GM23338 (cell line): ENCODE measurements at regions not wholly inside any gene's neighbourhood (a gene's known extent, or its start where the extent isn't known, plus 50 kb on each side); places are given as distances from the start of the nearest gene placed in this dataset.

Experiments
- ATAC-seq: fragments of 200-7000 bp; cut with Tn5 transposase; 3 replicates; pipeline ENCODE4 v1.9.1; 2020
- DNase-seq: peaks from one replicate; pipeline ENCODE4 v3.0.0-alpha.2; 2015; ENCODE audit warnings: low spot score
- H2AFZ ChIP-seq: fragments of 200-600 bp; sonication (generic); 2 replicates; pipeline ENCODE4 v1.8.0; 2016; ENCODE audit warnings: antibody characterized with exemption, mild to moderate bottlenecking, moderate library complexity
- H3F3A ChIP-seq: fragments of 200-600 bp; sonication (generic); replicated peaks from 2 replicates; pipeline ENCODE4 v1.8.0; 2017; ENCODE audit warnings: antibody characterized with exemption, mixed run types, low read depth
- H3K27ac ChIP-seq: fragments of 200-600 bp; sonication (generic); 2 replicates; pipeline ENCODE4 v1.6.1; 2016; ENCODE audit warnings: low read depth
- H3K27me3 ChIP-seq: fragments of 200-600 bp; sonication (generic); 2 replicates; pipeline ENCODE4 v1.8.0; 2016; ENCODE audit warnings: mild to moderate bottlenecking, mixed run types, moderate library complexity; ENCODE audit not compliant: insufficient read depth
- H3K36me3 ChIP-seq: fragments of 200-600 bp; sonication (generic); 2 replicates; pipeline ENCODE4 v1.8.0; 2016; ENCODE audit warnings: mild to moderate bottlenecking; ENCODE audit not compliant: insufficient read depth
- H3K4me1 ChIP-seq: fragments of 200-600 bp; sonication (generic); 2 replicates; pipeline ENCODE4 v1.8.0; 2016; ENCODE audit warnings: mild to moderate bottlenecking, moderate library complexity; ENCODE audit not compliant: insufficient read depth
- H3K4me2 ChIP-seq: fragments of 200-600 bp; sonication (generic); 2 replicates; pipeline ENCODE4 v1.7.1; 2017; ENCODE audit warnings: mixed run types
- H3K4me3 ChIP-seq: fragments of 200-600 bp; sonication (generic); 2 replicates; pipeline ENCODE4 v1.6.1; 2016; ENCODE audit warnings: mixed run types
- H3K79me2 ChIP-seq: fragments of 200-600 bp; sonication (generic); replicated peaks from 2 replicates; pipeline ENCODE4 v1.8.0; 2017; ENCODE audit warnings: mild to moderate bottlenecking; ENCODE audit not compliant: insufficient read depth
- H3K9me2 ChIP-seq: fragments of 200-600 bp; sonication (generic); 2 replicates; pipeline ENCODE4 v1.8.0; 2017; ENCODE audit not compliant: insufficient read depth
- H4K20me1 ChIP-seq: fragments of 200-600 bp; sonication (generic); replicated peaks from 2 replicates; pipeline ENCODE4 v1.8.0; 2017; ENCODE audit warnings: mild to moderate bottlenecking; ENCODE audit not compliant: insufficient read depth
- H3K27ac Mint-ChIP-seq: 2 replicates; pipeline ENCODE4 v1.8.0; 2020; ENCODE audit warnings: inconsistent platforms, mild to moderate bottlenecking, moderate library complexity, mixed read lengths
- H3K27me3 Mint-ChIP-seq: 3 replicates; pipeline ENCODE4 v1.8.0; 2022; ENCODE audit warnings: low read depth, mild to moderate bottlenecking, moderate library complexity, mixed read lengths, inconsistent platforms; ENCODE audit not compliant: insufficient read depth, poor library complexity
- H3K36me3 Mint-ChIP-seq: 3 replicates; pipeline ENCODE4 v1.8.0; 2021; ENCODE audit warnings: low read depth, mild to moderate bottlenecking, inconsistent platforms, moderate library complexity, mixed read lengths
- H3K4me1 Mint-ChIP-seq: 3 replicates; pipeline ENCODE4 v1.8.0; 2020; ENCODE audit warnings: mild to moderate bottlenecking, inconsistent platforms, mixed read lengths
- H3K4me3 Mint-ChIP-seq: 3 replicates; pipeline ENCODE4 v1.8.0; 2021; ENCODE audit warnings: moderate library complexity, mild to moderate bottlenecking, inconsistent platforms, mixed read lengths
- H3K9me3 Mint-ChIP-seq: 3 replicates; pipeline ENCODE4 v1.8.0; 2020; ENCODE audit warnings: moderate library complexity, mild to moderate bottlenecking, inconsistent platforms, mixed read lengths
- CREB1 ChIP-seq: fragments of 250-450 bp; sonication (Bioruptor Pico); IDR thresholded peaks from 2 replicates; pipeline ENCODE4 v1.5.0; 2020; ENCODE audit warnings: low read depth, mild to moderate bottlenecking, moderate library complexity
- EZH2 ChIP-seq: fragments of 200-600 bp; sonication (generic); IDR thresholded peaks from one replicate; pipeline ENCODE4 v1.8.0; 2017; ENCODE audit warnings: antibody characterized with exemption, mild to moderate bottlenecking, low read depth; ENCODE audit not compliant: unreplicated experiment
- EZH2phosphoT487 ChIP-seq: fragments of 200-600 bp; sonication (generic); IDR thresholded peaks from one replicate; pipeline ENCODE4 v1.8.1; 2018; ENCODE audit warnings: antibody characterized with exemption; ENCODE audit not compliant: unreplicated experiment
- NANOG ChIP-seq: IDR thresholded peaks from 2 replicates; pipeline ENCODE4 v1.6.1; 2016; ENCODE audit warnings: antibody characterized with exemption, borderline replicate concordance
- POLR2AphosphoS5 ChIP-seq: IDR thresholded peaks from 2 replicates; pipeline ENCODE4 v1.6.1; 2016; ENCODE audit warnings: antibody characterized with exemption, low read depth
- STAT1 ChIP-seq: IDR thresholded peaks from one replicate; pipeline ENCODE4 v1.6.1; 2016; ENCODE audit warnings: antibody characterized with exemption; ENCODE audit not compliant: unreplicated experiment
- ZNF114 ChIP-seq: fragments of 250-450 bp; sonication (Bioruptor Pico); IDR thresholded peaks from 2 replicates; pipeline ENCODE4 v1.5.0; 2020; ENCODE audit warnings: mild to moderate bottlenecking, moderate library complexity
- TF ChIP-seq, protein P1 (sequence below): IDR thresholded peaks from one replicate; pipeline ENCODE4 v1.6.1; 2018; ENCODE audit warnings: antibody characterized with exemption; ENCODE audit not compliant: unreplicated experiment
- TF ChIP-seq, protein P2 (sequence below): IDR thresholded peaks from 2 replicates; pipeline ENCODE4 v1.6.1; 2016; ENCODE audit warnings: antibody characterized with exemption
- TF ChIP-seq, protein P3 (sequence below): fragments of 250-450 bp; sonication (Bioruptor Pico); IDR thresholded peaks from 2 replicates; pipeline ENCODE4 v1.5.0; 2020; ENCODE audit warnings: mild to moderate bottlenecking, moderate library complexity

DNA sequence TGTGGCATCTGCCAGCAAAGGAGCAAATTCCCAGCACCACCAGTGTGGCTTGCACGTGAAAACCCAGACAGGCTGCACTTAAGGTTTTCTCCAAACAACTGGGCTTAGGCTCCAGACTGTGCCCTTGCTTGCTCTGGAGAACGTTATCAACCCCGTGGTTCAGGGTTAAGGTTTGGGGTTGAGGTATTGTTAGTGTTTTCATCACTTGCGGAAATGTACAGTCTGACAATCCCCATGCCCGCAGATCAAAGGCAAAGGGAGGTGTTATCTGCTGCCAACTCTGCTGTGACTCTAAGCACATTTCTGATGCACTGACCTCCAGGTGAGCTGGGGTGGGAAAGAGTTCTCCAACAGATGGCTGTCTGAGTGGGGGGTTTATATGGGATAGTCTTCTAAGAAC lies 253.5 kb upstream of the NT5C1B start (continued):
- TF ChIP-seq, protein P1, sequence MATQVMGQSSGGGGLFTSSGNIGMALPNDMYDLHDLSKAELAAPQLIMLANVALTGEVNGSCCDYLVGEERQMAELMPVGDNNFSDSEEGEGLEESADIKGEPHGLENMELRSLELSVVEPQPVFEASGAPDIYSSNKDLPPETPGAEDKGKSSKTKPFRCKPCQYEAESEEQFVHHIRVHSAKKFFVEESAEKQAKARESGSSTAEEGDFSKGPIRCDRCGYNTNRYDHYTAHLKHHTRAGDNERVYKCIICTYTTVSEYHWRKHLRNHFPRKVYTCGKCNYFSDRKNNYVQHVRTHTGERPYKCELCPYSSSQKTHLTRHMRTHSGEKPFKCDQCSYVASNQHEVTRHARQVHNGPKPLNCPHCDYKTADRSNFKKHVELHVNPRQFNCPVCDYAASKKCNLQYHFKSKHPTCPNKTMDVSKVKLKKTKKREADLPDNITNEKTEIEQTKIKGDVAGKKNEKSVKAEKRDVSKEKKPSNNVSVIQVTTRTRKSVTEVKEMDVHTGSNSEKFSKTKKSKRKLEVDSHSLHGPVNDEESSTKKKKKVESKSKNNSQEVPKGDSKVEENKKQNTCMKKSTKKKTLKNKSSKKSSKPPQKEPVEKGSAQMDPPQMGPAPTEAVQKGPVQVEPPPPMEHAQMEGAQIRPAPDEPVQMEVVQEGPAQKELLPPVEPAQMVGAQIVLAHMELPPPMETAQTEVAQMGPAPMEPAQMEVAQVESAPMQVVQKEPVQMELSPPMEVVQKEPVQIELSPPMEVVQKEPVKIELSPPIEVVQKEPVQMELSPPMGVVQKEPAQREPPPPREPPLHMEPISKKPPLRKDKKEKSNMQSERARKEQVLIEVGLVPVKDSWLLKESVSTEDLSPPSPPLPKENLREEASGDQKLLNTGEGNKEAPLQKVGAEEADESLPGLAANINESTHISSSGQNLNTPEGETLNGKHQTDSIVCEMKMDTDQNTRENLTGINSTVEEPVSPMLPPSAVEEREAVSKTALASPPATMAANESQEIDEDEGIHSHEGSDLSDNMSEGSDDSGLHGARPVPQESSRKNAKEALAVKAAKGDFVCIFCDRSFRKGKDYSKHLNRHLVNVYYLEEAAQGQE: no peak
- TF ChIP-seq POLR2AphosphoS5: no peak

DNA sequence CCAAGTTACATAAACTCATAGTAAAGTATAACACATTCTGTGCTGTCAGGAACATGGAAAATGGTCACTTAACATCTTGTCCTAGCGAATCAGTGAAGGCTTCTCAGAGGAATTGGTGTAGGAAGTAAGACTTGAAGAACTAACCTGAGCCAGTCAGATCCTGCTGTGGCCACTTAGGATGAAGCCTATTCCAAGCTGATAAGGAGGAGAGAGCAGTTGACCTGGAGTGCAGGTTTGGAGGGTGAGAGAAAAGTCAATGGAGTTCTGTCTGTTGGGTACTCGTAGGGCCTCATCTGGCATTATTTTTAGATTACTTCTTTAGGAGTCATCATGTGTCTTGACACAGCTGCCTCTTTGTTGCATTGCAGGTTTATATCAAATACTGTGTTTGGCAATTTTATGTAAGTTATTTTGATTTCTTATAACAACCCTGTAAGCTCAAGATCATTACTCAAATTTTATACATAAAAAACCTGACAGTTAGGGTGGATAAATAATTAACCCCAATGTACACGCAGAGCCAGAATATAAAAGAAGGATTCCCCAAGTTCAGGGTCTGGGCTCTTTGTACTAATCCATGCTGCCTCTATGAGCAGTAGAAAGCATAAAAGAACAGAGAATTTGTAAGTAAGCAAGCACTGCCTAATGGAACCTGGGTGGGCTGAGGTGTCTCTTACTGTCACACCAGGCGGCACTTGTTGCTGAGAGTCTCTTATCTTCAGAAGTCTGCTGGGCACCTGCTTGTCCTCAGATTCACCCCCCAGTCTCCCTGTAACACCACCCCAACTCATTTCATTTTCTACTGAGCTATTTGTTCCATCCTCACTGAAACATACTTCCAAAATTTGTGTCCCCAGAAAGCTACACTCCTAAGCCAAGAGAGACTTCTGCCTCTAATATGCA lies 252.1 kb upstream of the NT5C1B start:
- no peaks in the 10 kb centered on the region for H3K9me3 Mint-ChIP-seq
- no peak overlapping the region for H2AFZ ChIP-seq
- no peak overlapping the region for H3K4me2 ChIP-seq
- peaks cover 43% of the 10 kb centered on the region for H3K4me1 Mint-ChIP-seq
- H3K27me3 Mint-ChIP-seq: peaks cover 3% of the 10 kb centered on the region
- no peak for DNase-seq
- no peaks in the 10 kb centered on the region for H3F3A ChIP-seq
- peaks cover 32% of the 10 kb centered on the region for H3K4me1 ChIP-seq
- H3K79me2 ChIP-seq: no peaks in the 10 kb centered on the region
- no peak overlapping the region for H3K27ac ChIP-seq
- H3K4me3 ChIP-seq: no peak overlapping the region
- no peak overlapping the region for H3K4me3 Mint-ChIP-seq
- H3K27me3 ChIP-seq: no peaks in the 10 kb centered on the region
- H3K36me3 Mint-ChIP-seq: no peaks in the 10 kb centered on the region
- H4K20me1 ChIP-seq: no peaks in the 10 kb centered on the region
- H3K36me3 ChIP-seq: no peaks in the 10 kb centered on the region
- H3K9me2 ChIP-seq: peaks cover 13% of the 10 kb centered on the region; the same call in 1 of the 2 replicates
- no peak for ATAC-seq
- H3K27ac Mint-ChIP-seq: no peak overlapping the region
- TF ChIP-seq EZH2: no peak
- no peak for TF ChIP-seq EZH2phosphoT487
- no peak for TF ChIP-seq STAT1
- TF ChIP-seq, protein P2, sequence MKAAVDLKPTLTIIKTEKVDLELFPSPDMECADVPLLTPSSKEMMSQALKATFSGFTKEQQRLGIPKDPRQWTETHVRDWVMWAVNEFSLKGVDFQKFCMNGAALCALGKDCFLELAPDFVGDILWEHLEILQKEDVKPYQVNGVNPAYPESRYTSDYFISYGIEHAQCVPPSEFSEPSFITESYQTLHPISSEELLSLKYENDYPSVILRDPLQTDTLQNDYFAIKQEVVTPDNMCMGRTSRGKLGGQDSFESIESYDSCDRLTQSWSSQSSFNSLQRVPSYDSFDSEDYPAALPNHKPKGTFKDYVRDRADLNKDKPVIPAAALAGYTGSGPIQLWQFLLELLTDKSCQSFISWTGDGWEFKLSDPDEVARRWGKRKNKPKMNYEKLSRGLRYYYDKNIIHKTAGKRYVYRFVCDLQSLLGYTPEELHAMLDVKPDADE: no peak
- TF ChIP-seq NANOG: no peak
- no peak for TF ChIP-seq ZNF114
- no peak for TF ChIP-seq POLR2AphosphoS5
- no peak for TF ChIP-seq CREB1 (CRISPR knock-in tag)
- TF ChIP-seq, protein P3, sequence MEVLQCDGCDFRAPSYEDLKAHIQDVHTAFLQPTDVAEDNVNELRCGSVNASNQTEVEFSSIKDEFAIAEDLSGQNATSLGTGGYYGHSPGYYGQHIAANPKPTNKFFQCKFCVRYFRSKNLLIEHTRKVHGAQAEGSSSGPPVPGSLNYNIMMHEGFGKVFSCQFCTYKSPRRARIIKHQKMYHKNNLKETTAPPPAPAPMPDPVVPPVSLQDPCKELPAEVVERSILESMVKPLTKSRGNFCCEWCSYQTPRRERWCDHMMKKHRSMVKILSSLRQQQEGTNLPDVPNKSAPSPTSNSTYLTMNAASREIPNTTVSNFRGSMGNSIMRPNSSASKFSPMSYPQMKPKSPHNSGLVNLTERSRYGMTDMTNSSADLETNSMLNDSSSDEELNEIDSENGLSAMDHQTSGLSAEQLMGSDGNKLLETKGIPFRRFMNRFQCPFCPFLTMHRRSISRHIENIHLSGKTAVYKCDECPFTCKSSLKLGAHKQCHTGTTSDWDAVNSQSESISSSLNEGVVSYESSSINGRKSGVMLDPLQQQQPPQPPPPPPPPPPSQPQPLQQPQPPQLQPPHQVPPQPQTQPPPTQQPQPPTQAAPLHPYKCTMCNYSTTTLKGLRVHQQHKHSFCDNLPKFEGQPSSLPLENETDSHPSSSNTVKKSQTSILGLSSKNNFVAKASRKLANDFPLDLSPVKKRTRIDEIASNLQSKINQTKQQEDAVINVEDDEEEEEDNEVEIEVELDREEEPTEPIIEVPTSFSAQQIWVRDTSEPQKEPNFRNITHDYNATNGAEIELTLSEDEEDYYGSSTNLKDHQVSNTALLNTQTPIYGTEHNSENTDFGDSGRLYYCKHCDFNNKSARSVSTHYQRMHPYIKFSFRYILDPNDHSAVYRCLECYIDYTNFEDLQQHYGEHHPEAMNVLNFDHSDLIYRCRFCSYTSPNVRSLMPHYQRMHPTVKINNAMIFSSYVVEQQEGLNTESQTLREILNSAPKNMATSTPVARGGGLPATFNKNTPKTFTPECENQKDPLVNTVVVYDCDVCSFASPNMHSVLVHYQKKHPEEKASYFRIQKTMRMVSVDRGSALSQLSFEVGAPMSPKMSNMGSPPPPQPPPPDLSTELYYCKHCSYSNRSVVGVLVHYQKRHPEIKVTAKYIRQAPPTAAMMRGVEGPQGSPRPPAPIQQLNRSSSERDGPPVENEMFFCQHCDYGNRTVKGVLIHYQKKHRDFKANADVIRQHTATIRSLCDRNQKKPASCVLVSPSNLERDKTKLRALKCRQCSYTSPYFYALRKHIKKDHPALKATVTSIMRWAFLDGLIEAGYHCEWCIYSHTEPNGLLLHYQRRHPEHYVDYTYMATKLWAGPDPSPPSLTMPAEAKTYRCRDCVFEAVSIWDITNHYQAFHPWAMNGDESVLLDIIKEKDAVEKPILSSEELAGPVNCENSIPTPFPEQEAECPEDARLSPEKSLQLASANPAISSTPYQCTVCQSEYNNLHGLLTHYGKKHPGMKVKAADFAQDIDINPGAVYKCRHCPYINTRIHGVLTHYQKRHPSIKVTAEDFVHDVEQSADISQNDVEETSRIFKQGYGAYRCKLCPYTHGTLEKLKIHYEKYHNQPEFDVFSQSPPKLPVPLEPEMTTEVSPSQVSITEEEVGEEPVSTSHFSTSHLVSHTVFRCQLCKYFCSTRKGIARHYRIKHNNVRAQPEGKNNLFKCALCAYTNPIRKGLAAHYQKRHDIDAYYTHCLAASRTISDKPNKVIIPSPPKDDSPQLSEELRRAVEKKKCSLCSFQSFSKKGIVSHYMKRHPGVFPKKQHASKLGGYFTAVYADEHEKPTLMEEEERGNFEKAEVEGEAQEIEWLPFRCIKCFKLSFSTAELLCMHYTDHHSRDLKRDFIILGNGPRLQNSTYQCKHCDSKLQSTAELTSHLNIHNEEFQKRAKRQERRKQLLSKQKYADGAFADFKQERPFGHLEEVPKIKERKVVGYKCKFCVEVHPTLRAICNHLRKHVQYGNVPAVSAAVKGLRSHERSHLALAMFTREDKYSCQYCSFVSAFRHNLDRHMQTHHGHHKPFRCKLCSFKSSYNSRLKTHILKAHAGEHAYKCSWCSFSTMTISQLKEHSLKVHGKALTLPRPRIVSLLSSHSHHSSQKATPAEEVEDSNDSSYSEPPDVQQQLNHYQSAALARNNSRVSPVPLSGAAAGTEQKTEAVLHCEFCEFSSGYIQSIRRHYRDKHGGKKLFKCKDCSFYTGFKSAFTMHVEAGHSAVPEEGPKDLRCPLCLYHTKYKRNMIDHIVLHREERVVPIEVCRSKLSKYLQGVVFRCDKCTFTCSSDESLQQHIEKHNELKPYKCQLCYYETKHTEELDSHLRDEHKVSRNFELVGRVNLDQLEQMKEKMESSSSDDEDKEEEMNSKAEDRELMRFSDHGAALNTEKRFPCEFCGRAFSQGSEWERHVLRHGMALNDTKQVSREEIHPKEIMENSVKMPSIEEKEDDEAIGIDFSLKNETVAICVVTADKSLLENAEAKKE (CRISPR knock-in tag): no peak
